Esophagus muscularis mucosa (tissue), 4 donors: ENCODE measurements at regions not wholly inside any gene's neighbourhood (a gene's known extent, or its start where the extent isn't known, plus 50 kb on each side); places are given as distances from the start of the nearest gene placed in this dataset.
A peak's percentile ranks its signal among the peaks of the same experiment; 100 is the strongest.

ENCODE experiments used
- DNase-seq: peaks from one replicate; pipeline ENCODE4 v3.0.0-alpha.2; 2017; ENCODE audit errors: extremely low spot score
- H3K27ac ChIP-seq, 4 donors: fragments of 200-600 bp; sonication (generic); replicated peaks in 1 of 4; 1 replicate in 3 of 4; 2 replicates in 1 of 4; pipeline ENCODE4 v1.5.1; 2016 to 2019; ENCODE audit warnings: mild to moderate bottlenecking in 1 of 4
- H3K27me3 ChIP-seq, 4 donors: fragments of 200-600 bp; sonication (generic); one replicate each; pipeline versions ENCODE4 v1.5.1 to v1.6.0; 2016 to 2019
- H3K36me3 ChIP-seq, 4 donors: fragments of 200-600 bp; sonication (generic); one replicate each; pipeline ENCODE4 v1.5.1; 2016 to 2019
- H3K4me1 ChIP-seq, 4 donors: fragments of 200-600 bp; sonication (generic); one replicate each; pipeline ENCODE4 v1.5.1; 2016 to 2019
- H3K4me3 ChIP-seq, 4 donors: fragments of 200-600 bp; sonication (generic); 1 replicate in 2 of 4; 2 replicates in 2 of 4; pipeline ENCODE4 v1.5.1; 2016 to 2019; ENCODE audit warnings: mild to moderate bottlenecking in 4 of 4, moderate library complexity in 1 of 4
- H3K9me3 ChIP-seq, 4 donors: fragments of 200-600 bp; sonication (generic); 1 replicate in 3 of 4; 2 replicates in 1 of 4; pipeline ENCODE4 v1.5.1; 2016 to 2019
- EP300 ChIP-seq: sonication (generic); formaldehyde crosslinking; IDR thresholded peaks from one replicate; pipeline ENCODE4 v1.6.1; 2017; ENCODE audit warnings: antibody characterized with exemption
- POLR2A ChIP-seq: fragments of 450-650 bp; IDR thresholded peaks from one replicate; pipeline ENCODE4 v1.6.1; 2017; ENCODE audit warnings: antibody characterized with exemption, moderate library complexity, mild to moderate bottlenecking, low read depth
- POLR2AphosphoS5 ChIP-seq, 2 donors: sonication (generic); formaldehyde crosslinking; IDR thresholded peaks; one replicate each; pipeline ENCODE4 v1.6.1; 2017; ENCODE audit warnings: antibody characterized with exemption in 2 of 2
- WGBS: methylation state at CpG from one replicate; pipeline ENCODE4 v1.1.5; 2018; 5-methylcytosine and 5-hydroxymethylcytosine counted together
- intact Hi-C: fragments of 100-400 bp; cut with DNase I; formaldehyde crosslinking; loops from one replicate; pipeline ENCODE4 v1.15.1; 2023
- TF ChIP-seq, protein P1 (sequence below), 3 experiments: fragments of 200-600 bp in 2 of 3; fragments of 450-650 bp in 1 of 3; sonication (generic) in 2 of 3; IDR thresholded peaks; one replicate each; pipeline ENCODE4 v1.5.1; 2017 to 2019; ENCODE audit warnings: antibody characterized with exemption in 3 of 3, mild to moderate bottlenecking in 2 of 3, moderate library complexity in 1 of 3

- TF ChIP-seq, protein P1, sequence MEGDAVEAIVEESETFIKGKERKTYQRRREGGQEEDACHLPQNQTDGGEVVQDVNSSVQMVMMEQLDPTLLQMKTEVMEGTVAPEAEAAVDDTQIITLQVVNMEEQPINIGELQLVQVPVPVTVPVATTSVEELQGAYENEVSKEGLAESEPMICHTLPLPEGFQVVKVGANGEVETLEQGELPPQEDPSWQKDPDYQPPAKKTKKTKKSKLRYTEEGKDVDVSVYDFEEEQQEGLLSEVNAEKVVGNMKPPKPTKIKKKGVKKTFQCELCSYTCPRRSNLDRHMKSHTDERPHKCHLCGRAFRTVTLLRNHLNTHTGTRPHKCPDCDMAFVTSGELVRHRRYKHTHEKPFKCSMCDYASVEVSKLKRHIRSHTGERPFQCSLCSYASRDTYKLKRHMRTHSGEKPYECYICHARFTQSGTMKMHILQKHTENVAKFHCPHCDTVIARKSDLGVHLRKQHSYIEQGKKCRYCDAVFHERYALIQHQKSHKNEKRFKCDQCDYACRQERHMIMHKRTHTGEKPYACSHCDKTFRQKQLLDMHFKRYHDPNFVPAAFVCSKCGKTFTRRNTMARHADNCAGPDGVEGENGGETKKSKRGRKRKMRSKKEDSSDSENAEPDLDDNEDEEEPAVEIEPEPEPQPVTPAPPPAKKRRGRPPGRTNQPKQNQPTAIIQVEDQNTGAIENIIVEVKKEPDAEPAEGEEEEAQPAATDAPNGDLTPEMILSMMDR (IDR thresholded peaks at IDR 0.05): no peak
- TF ChIP-seq POLR2AphosphoS5 (IDR thresholded peaks at IDR 0.05) (no peak), EP300 (no peak), POLR2A (no peak)
- no peak overlapping the region for H3K4me3 ChIP-seq
- 36% methylated on average over 2 of the region's 2 CpGs for WGBS
- DNase-seq: no peak
- H3K9me3 ChIP-seq: no peaks in the 10 kb centered on the region
- intact Hi-C loops: no loop called here
- no peaks in the 10 kb centered on the region for H3K27me3 ChIP-seq
- no peaks in the 10 kb centered on the region for H3K36me3 ChIP-seq
- H3K27ac ChIP-seq: no peak overlapping the region
- H3K4me1 ChIP-seq: no peaks in the 10 kb centered on the region
These were observed 261.6 kb downstream of the PLK2 start for GRCh38 chr5:58198330-58198729.

DNA sequence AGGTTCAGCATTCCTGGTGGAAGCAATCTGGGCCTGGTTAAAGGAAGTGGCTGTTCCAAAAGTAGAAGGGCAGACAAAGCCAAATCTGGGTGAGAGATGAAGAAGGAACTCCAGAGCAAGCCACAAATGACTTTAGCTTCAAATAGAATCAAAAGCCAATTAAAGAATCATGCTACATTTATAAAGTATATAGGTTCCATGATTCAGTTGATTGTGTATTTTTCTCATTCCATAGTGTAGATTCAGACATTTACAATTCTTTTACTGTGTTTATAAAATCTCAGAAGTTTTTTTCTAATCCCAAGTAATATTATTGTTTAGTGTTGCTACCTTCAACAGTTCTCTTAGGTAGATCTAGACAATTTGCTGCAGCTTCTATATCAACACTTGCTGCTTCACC, 262.0 kb downstream of the PLK2 start:
- H3K4me1 ChIP-seq: no peaks in the 10 kb centered on the region
- TF ChIP-seq, protein P1 (IDR thresholded peaks at IDR 0.05): no peak
- TF ChIP-seq POLR2A: no peak
- no peak for TF ChIP-seq POLR2AphosphoS5 (IDR thresholded peaks at IDR 0.05)
- no peak for TF ChIP-seq EP300
- no peak overlapping the region for H3K27ac ChIP-seq
- intact Hi-C loops: no loop called here
- H3K36me3 ChIP-seq: no peaks in the 10 kb centered on the region
- H3K9me3 ChIP-seq: no peaks in the 10 kb centered on the region
- no peak for DNase-seq
- no peaks in the 10 kb centered on the region for H3K27me3 ChIP-seq
- no peak overlapping the region for H3K4me3 ChIP-seq

DNA sequence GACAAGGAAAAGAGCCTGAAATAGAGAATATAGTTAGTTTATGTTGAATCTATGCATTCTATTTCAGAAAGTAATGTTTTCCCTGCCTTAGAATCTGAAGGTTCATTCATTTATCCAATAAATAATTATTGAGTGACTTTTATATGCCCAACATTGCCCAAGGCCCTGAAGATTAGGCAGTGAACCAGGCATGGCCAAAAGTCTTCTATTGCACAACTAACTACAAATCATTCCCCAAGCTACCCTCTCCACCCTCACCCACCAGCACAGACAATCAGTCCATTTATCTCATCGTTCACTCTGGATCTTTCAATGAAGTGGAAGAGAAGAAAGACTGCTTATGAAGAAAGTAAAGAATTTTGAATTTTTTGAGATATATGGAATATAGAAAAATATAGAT, 268.4 kb downstream of the PLK2 start:
- no peak overlapping the region for H3K27ac ChIP-seq
- no peaks in the 10 kb centered on the region for H3K9me3 ChIP-seq
- TF ChIP-seq POLR2A: no peak
- no peak for TF ChIP-seq POLR2AphosphoS5 (IDR thresholded peaks at IDR 0.05)
- no peak for TF ChIP-seq EP300
- TF ChIP-seq, protein P1 (IDR thresholded peaks at IDR 0.05): no peak
- H3K36me3 ChIP-seq: no peaks in the 10 kb centered on the region
- 88% methylated on average over 1 of the region's 1 CpG for WGBS
- intact Hi-C loops: no loop called here
- no peaks in the 10 kb centered on the region for H3K4me1 ChIP-seq
- no peak for DNase-seq
- no peak overlapping the region for H3K4me3 ChIP-seq
- no peaks in the 10 kb centered on the region for H3K27me3 ChIP-seq

- intact Hi-C loops: no loop called here
- TF ChIP-seq EP300: no peak
- TF ChIP-seq POLR2AphosphoS5 (IDR thresholded peaks at IDR 0.05): no peak
- TF ChIP-seq, protein P1 (IDR thresholded peaks at IDR 0.05): no peak
- no peak for TF ChIP-seq POLR2A
These were observed 271.6 kb downstream of the PLK2 start for GRCh38 chr5:58188262-58188651.

GRCh38 chr5:58187432-58188261, 272.2 kb downstream of the PLK2 start:
- TF ChIP-seq POLR2AphosphoS5 (IDR thresholded peaks at IDR 0.05) (no peak), EP300 (no peak), POLR2A (no peak)
- TF ChIP-seq, protein P1 (IDR thresholded peaks at IDR 0.05): no peak
- Histone ChIP-seq H3K36me3 (no peaks in the 10 kb centered on the region), H3K9me3 (no peaks in the 10 kb centered on the region), H3K4me1 (no peaks in the 10 kb centered on the region), H3K4me3 (no peak overlapping the region), H3K27me3 (no peaks in the 10 kb centered on the region), H3K27ac (no peak overlapping the region)
- intact Hi-C loops: no loop called here
- 68% methylated on average over 1 of the region's 1 CpG for WGBS
- no peak for DNase-seq

More at GRCh38 chr5:58188262-58188651, 271.6 kb downstream of the PLK2 start:
- DNase-seq: peak; percentile 62
- no peaks in the 10 kb centered on the region for H3K36me3 ChIP-seq
- H3K9me3 ChIP-seq: no peaks in the 10 kb centered on the region
- WGBS: 40% methylated on average over 4 of the region's 4 CpGs
- H3K4me3 ChIP-seq: no peak overlapping the region
- H3K4me1 ChIP-seq: no peaks in the 10 kb centered on the region
- H3K27ac ChIP-seq: no peak overlapping the region
- no peaks in the 10 kb centered on the region for H3K27me3 ChIP-seq
